Hepatocyte (in vitro differentiated cells): ENCODE measurements at regions not wholly inside any gene's neighbourhood (a gene's known extent, or its start where the extent isn't known, plus 50 kb on each side); places are given as distances from the start of the nearest gene placed in this dataset.
"Not testable (repeated sequence)": the region's sequence is repeated elsewhere in the genome, so short reads cannot be mapped to it uniquely, and the experiment has no call there.

Source experiments
- DNase-seq: peaks from one replicate; pipeline ENCODE4 v3.0.0-alpha.2; 2016; ENCODE audit warnings: low spot score
- H2AFZ ChIP-seq: fragments of 200-600 bp; sonication (generic); 2 replicates; pipeline ENCODE4 v1.6.0; 2016; ENCODE audit warnings: antibody characterized with exemption, mild to moderate bottlenecking
- H3K27ac ChIP-seq: fragments of 200-600 bp; sonication (generic); 2 replicates; pipeline ENCODE4 v1.5.1; 2016; ENCODE audit warnings: mild to moderate bottlenecking
- H3K27me3 ChIP-seq: fragments of 200-600 bp; sonication (generic); 2 replicates; pipeline ENCODE4 v1.6.1; 2016
- H3K36me3 ChIP-seq: fragments of 200-600 bp; sonication (generic); replicated peaks from 2 replicates; pipeline ENCODE4 v1.5.1; 2016; ENCODE audit warnings: low read depth; ENCODE audit not compliant: insufficient read depth
- H3K4me1 ChIP-seq: fragments of 200-600 bp; sonication (generic); 2 replicates; pipeline ENCODE4 v1.5.1; 2016; ENCODE audit warnings: mild to moderate bottlenecking, moderate library complexity; ENCODE audit not compliant: insufficient read depth
- H3K4me2 ChIP-seq: fragments of 200-600 bp; sonication (generic); 2 replicates; pipeline ENCODE4 v1.6.0; 2016
- H3K4me3 ChIP-seq: fragments of 200-600 bp; sonication (generic); 2 replicates; pipeline ENCODE4 v1.5.1; 2016; ENCODE audit warnings: mild to moderate bottlenecking
- H3K79me2 ChIP-seq: fragments of 200-600 bp; sonication (generic); 2 replicates; pipeline ENCODE4 v1.6.0; 2017; ENCODE audit warnings: mild to moderate bottlenecking
- H3K9me2 ChIP-seq: fragments of 200-600 bp; sonication (generic); replicated peaks from 2 replicates; pipeline ENCODE4 v1.6.0; 2017; ENCODE audit warnings: mild to moderate bottlenecking; ENCODE audit not compliant: insufficient read depth
- H3K9me3 ChIP-seq: fragments of 200-600 bp; sonication (generic); 2 replicates; pipeline ENCODE4 v1.5.1; 2016; ENCODE audit warnings: low read depth, mild to moderate bottlenecking
- H4K20me1 ChIP-seq: fragments of 200-600 bp; sonication (generic); 2 replicates; pipeline ENCODE4 v1.6.0; 2016; ENCODE audit warnings: mild to moderate bottlenecking; ENCODE audit not compliant: insufficient read depth, poor library complexity, severe bottlenecking
- EZH2 ChIP-seq: fragments of 200-600 bp; sonication (generic); IDR thresholded peaks from 2 replicates; pipeline ENCODE4 v1.6.1; 2016; ENCODE audit warnings: antibody characterized with exemption, mild to moderate bottlenecking, borderline replicate concordance
- EZH2phosphoT487 ChIP-seq: fragments of 200-600 bp; sonication (generic); IDR thresholded peaks from one replicate; pipeline ENCODE4 v1.6.1; 2018; ENCODE audit warnings: antibody characterized with exemption, mild to moderate bottlenecking, low read depth, moderate library complexity; ENCODE audit not compliant: unreplicated experiment, severe bottlenecking
- WGBS: methylation state at CpG from one replicate; pipeline ENCODE4 v1.1.6; 2016; ENCODE audit warnings: low lambda C conversion rate; ENCODE audit errors: missing lambda C conversion rate; 5-methylcytosine and 5-hydroxymethylcytosine counted together
- TF ChIP-seq, protein P1 (sequence below): fragments of 200-600 bp; sonication (generic); IDR thresholded peaks from 2 replicates; pipeline ENCODE4 v1.5.1; 2016; ENCODE audit warnings: antibody characterized with exemption, mild to moderate bottlenecking; ENCODE audit not compliant: poor library complexity

DNA sequence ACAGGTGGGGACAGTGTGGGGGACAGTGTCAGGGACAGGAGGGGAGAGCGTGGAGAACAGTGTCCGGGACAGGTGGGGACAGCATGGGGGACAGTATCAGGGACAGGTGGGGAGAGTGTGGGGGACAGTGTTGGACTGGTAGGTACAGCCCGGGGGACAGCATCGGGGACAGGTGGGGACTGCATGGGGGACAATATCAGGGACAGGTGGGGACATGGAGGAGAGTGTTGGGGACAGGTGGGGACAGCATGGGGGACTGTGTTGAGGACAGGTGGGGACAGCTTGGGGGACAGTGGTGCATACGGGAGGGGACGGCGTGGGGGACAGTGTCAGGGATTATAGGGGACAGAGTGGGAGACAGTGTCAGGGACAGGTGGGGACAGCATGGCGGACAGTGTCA is 212.3 kb downstream of the TMEM121 start:
- H3K79me2 ChIP-seq, result no peaks in the 10 kb centered on the region
- DNase-seq, result no peak
- H4K20me1 ChIP-seq, result no peaks in the 10 kb centered on the region
- 93% methylated on average over 4 of the region's 8 CpGs for WGBS
- no peak overlapping the region for H3K4me2 ChIP-seq
- no peaks in the 10 kb centered on the region for H3K4me1 ChIP-seq
- H3K27ac ChIP-seq, result no peak overlapping the region
- H3K27me3 ChIP-seq, result no peaks in the 10 kb centered on the region
- no peak overlapping the region for H3K4me3 ChIP-seq
- H3K9me2 ChIP-seq, result no peaks in the 10 kb centered on the region
- no peak for TF ChIP-seq EZH2phosphoT487
- TF ChIP-seq, protein P1, sequence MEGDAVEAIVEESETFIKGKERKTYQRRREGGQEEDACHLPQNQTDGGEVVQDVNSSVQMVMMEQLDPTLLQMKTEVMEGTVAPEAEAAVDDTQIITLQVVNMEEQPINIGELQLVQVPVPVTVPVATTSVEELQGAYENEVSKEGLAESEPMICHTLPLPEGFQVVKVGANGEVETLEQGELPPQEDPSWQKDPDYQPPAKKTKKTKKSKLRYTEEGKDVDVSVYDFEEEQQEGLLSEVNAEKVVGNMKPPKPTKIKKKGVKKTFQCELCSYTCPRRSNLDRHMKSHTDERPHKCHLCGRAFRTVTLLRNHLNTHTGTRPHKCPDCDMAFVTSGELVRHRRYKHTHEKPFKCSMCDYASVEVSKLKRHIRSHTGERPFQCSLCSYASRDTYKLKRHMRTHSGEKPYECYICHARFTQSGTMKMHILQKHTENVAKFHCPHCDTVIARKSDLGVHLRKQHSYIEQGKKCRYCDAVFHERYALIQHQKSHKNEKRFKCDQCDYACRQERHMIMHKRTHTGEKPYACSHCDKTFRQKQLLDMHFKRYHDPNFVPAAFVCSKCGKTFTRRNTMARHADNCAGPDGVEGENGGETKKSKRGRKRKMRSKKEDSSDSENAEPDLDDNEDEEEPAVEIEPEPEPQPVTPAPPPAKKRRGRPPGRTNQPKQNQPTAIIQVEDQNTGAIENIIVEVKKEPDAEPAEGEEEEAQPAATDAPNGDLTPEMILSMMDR, result no peak
- TF ChIP-seq EZH2, result no peak
- no peaks in the 10 kb centered on the region for H3K9me3 ChIP-seq
- H2AFZ ChIP-seq, result no peak overlapping the region
- no peaks in the 10 kb centered on the region for H3K36me3 ChIP-seq

DNA sequence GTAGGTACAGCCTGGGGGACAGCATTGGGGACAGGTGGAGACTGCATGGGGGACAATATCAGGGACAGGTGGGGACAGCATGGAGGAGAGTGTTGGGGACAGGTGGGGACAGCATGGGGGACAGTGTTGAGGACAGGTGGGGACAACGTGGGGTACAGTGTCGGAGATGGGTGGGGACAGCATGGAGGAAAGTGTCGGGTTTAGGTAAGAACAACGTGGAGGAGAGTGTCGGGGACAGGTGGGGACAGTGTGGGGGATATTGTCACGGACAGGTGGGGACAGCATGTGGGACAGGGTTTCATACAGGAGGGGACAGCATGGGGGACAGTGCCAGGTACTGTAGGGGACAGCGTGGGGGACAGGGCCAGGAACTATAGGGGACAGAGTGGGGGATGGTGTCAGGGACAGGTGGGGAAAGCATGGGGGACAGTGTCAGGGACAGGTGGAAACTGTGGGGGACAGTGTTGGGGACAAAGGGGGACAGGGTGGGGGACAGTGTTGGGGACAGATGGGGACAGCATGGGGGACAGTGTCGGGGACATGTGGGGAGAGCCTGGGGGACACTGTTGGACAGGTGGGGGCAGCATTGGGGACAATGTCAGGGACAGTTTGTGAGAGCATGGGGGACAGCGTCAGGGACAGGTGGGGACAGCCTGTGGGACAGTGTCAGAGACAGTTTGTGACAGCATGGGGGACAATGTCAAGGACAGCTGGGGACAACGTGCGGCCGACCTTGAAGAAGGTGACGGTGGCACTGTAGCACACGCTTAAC is 213.1 kb downstream of the TMEM121 start:
- Histone ChIP-seq H2AFZ (no peak overlapping the region), H3K9me3 (no peaks in the 10 kb centered on the region), H3K36me3 (no peaks in the 10 kb centered on the region), H3K4me1 (no peaks in the 10 kb centered on the region), H3K9me2 (no peaks in the 10 kb centered on the region), H3K79me2 (no peaks in the 10 kb centered on the region), H3K4me3 (no peak overlapping the region), H3K4me2 (no peak overlapping the region), H4K20me1 (no peaks in the 10 kb centered on the region), H3K27me3 (no peaks in the 10 kb centered on the region), H3K27ac (no peak overlapping the region)
- 67% methylated on average over 5 of the region's 14 CpGs for WGBS
- DNase-seq, result no peak
- TF ChIP-seq EZH2 (no peak), EZH2phosphoT487 (no peak)
- TF ChIP-seq, protein P1, result no peak

DNA sequence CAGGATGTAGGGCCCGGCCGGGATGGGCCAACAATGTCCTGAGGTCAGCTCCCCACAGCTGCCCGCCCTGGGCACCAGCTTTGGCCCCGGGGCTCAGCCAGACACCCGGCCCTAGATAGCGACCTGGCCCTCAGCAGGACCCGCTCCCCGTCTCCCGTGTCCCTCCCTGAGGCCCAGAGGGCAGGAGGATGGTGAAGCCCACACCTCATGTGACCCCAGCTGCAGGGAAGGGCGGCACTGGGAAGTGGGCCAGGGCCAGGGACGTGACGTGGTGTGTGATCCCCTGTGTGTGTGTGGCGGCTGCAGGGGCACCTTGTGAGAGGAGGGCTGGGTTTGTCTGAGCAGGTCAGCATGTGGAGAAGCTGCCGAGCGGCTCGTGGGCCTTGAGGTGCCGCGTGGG is 213.9 kb downstream of the TMEM121 start:
- H3K9me2 ChIP-seq, H2AFZ ChIP-seq, H3K4me2 ChIP-seq, H3K4me3 ChIP-seq, H3K9me3 ChIP-seq, H4K20me1 ChIP-seq, DNase-seq, H3K27ac ChIP-seq, H3K36me3 ChIP-seq, H3K79me2 ChIP-seq, H3K4me1 ChIP-seq, H3K27me3 ChIP-seq: not testable (repeated sequence)
- WGBS, result 78% methylated on average over 17 of the region's 18 CpGs

DNA sequence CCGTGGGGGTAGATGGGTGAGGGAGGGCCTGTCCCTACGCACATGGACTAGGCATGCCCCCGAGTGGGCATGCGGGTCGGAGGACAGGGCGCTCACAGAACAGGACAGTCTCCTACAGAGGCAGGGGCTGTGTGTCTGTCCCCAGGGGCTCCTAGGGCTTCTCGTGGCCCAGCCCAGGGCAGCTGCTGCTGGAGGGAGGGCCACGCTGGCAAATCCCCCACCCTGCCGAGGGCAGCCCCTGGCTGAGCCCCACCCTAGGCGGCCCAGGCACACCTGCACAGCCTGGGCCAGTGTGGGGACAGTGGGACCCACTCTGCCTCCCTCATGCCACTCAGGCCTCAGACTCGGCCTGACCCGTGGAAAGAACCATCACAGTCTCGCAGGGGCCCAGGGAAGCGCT is 214.6 kb downstream of the TMEM121 start:
- H3K4me3 ChIP-seq, H3K4me2 ChIP-seq, H3K36me3 ChIP-seq, H3K79me2 ChIP-seq, H2AFZ ChIP-seq, H4K20me1 ChIP-seq, H3K9me3 ChIP-seq, H3K27me3 ChIP-seq, DNase-seq, H3K9me2 ChIP-seq, H3K4me1 ChIP-seq, H3K27ac ChIP-seq: not testable (repeated sequence)
- WGBS, result 42% methylated on average over 3 of the region's 14 CpGs

DNA sequence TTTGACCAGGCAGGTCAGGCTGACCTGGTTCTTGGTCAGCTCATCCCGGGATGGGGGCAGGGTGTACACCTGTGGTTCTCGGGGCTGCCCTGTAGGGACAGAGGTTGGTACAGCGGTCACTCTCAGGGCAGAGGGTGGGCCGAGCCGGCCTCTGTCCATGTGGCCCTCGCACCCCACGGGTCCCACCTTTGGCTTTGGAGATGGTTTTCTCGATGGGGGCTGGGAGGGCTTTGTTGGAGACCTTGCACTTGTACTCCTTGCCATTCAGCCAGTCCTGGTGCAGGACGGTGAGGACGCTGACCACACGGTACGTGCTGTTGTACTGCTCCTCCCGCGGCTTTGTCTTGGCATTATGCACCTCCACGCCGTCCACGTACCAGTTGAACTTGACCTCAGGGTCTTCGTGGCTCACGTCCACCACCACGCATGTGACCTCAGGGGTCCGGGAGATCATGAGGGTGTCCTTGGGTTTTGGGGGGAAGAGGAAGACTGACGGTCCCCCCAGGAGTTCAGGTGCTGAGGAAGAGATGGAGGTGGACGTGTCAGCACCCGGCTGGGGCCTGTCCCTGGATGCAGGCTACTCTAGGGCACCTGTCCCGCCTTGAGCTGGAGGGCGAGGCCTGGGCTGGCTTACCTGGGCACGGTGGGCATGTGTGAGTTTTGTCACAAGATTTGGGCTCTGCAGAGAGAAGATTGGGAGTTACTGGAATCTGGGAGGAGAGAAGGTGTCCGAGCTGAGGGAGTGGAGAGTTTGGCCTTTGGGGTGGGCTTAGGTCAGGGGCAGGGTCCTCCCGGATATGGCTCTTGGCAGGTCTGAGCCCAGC is 215.5 kb downstream of the TMEM121 start:
- not testable (repeated sequence) for H3K36me3 ChIP-seq, H3K4me2 ChIP-seq, H3K27me3 ChIP-seq, H3K4me1 ChIP-seq, H3K9me3 ChIP-seq, DNase-seq, H3K27ac ChIP-seq, H2AFZ ChIP-seq, H3K4me3 ChIP-seq, H3K9me2 ChIP-seq, H3K79me2 ChIP-seq, H4K20me1 ChIP-seq
- 83% methylated on average over 27 of the region's 29 CpGs for WGBS
